Type B pancreatic cell (in vitro differentiated cells): ENCODE measurements at regions not wholly inside any gene's neighbourhood (a gene's known extent, or its start where the extent isn't known, plus 50 kb on each side); places are given as distances from the start of the nearest gene placed in this dataset.

Experiments
- DNase-seq: peaks from one replicate; pipeline ENCODE4 v3.0.0; 2021; ENCODE audit warnings: mixed read lengths; ENCODE audit not compliant: unreplicated experiment; ENCODE audit errors: extremely low spot score
- H3K27ac Mint-ChIP-seq: 2 replicates; pipeline ENCODE4 v1.8.0; 2021; ENCODE audit warnings: mild to moderate bottlenecking, mixed read lengths
- H3K27me3 Mint-ChIP-seq: 2 replicates; pipeline ENCODE4 v1.8.0; 2021; ENCODE audit warnings: mixed read lengths
- H3K36me3 Mint-ChIP-seq: 2 replicates; pipeline ENCODE4 v1.8.0; 2021; ENCODE audit warnings: mixed read lengths
- H3K4me1 Mint-ChIP-seq: one replicate; pipeline ENCODE4 v1.8.0; 2021; ENCODE audit warnings: mixed read lengths; ENCODE audit not compliant: unreplicated experiment
- H3K4me3 Mint-ChIP-seq: 2 replicates; pipeline ENCODE4 v1.8.0; 2021; ENCODE audit warnings: mild to moderate bottlenecking, mixed read lengths
- H3K9me3 Mint-ChIP-seq: 2 replicates; pipeline ENCODE4 v1.8.0; 2021; ENCODE audit warnings: mixed read lengths
- TF ChIP-seq, protein P1 (sequence below): fragments of 200-600 bp; sonication (generic); conservative IDR thresholded peaks from 2 replicates; pipeline ENCODE4 v1.5.0; 2021; ENCODE audit warnings: antibody characterized with exemption, mild to moderate bottlenecking

DNA sequence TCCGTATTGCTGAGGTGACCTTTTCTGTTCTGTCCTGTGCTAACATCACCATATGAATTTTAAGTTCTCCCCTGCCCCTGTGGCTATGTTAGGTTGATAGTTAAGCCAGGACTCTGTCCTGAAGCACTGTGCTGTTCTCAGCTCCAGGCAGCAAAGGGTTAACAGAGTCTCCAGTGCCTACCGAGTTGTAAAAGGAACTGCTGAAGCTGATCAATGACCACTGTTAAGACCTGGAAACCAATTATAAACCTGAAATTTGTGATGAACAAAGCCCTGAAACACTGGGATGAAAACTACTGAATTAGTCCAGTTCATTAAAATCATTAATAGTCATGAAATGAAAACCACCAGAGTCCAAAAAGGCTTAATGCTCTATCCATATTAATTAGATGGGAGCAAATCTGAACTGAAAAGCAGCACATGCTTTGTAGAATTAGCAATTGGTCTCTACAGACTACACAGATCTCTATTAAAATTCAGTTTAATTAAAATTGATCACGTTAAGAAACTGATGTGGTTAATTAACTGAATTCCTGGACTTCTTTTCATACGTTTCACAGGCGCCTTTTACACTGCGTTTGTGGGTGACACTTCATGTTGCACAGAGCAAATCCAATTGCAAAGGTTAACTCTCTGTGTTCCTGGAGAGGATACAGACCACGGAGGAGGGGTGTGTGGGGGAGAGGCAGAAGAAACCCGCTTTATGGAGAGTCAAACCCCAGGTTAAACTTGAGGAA, 188.5 kb upstream of the MPPED2 start:
- DNase-seq, result no peak
- peaks cover 4% of the 10 kb centered on the region for H3K36me3 Mint-ChIP-seq

GRCh38 chr11:30772908-30773307, 186.8 kb upstream of the MPPED2 start:
- DNase-seq, result no peak
- H3K9me3 Mint-ChIP-seq, result no peaks in the 10 kb centered on the region

More for the DNA sequence above, 188.5 kb upstream of the MPPED2 start:
- Mint-ChIP-seq H3K27me3 (no peaks in the 10 kb centered on the region), H3K9me3 (no peaks in the 10 kb centered on the region), H3K4me1 (peaks cover 24% of the 10 kb centered on the region), H3K27ac (no peak overlapping the region), H3K4me3 (peak overlapping the region; percentile 29)
- TF ChIP-seq, protein P1, sequence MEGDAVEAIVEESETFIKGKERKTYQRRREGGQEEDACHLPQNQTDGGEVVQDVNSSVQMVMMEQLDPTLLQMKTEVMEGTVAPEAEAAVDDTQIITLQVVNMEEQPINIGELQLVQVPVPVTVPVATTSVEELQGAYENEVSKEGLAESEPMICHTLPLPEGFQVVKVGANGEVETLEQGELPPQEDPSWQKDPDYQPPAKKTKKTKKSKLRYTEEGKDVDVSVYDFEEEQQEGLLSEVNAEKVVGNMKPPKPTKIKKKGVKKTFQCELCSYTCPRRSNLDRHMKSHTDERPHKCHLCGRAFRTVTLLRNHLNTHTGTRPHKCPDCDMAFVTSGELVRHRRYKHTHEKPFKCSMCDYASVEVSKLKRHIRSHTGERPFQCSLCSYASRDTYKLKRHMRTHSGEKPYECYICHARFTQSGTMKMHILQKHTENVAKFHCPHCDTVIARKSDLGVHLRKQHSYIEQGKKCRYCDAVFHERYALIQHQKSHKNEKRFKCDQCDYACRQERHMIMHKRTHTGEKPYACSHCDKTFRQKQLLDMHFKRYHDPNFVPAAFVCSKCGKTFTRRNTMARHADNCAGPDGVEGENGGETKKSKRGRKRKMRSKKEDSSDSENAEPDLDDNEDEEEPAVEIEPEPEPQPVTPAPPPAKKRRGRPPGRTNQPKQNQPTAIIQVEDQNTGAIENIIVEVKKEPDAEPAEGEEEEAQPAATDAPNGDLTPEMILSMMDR, result no peak

GRCh38 chr11:30763951-30764350, 177.8 kb upstream of the MPPED2 start:
- Mint-ChIP-seq H3K4me1 (peaks cover 8% of the 10 kb centered on the region), H3K9me3 (peaks cover 4% of the 10 kb centered on the region), H3K27ac (no peak overlapping the region), H3K4me3 (no peak overlapping the region), H3K27me3 (no peaks in the 10 kb centered on the region), H3K36me3 (no peaks in the 10 kb centered on the region)
- no peak for DNase-seq
- TF ChIP-seq, protein P1, result no peak

More at GRCh38 chr11:30772908-30773307, 186.8 kb upstream of the MPPED2 start:
- H3K4me1 Mint-ChIP-seq, result peaks cover 24% of the 10 kb centered on the region
- no peaks in the 10 kb centered on the region for H3K36me3 Mint-ChIP-seq
- H3K27ac Mint-ChIP-seq, result no peak overlapping the region
- TF ChIP-seq, protein P1, result no peak
- H3K27me3 Mint-ChIP-seq, result no peaks in the 10 kb centered on the region
- H3K4me3 Mint-ChIP-seq, result no peak overlapping the region

DNA sequence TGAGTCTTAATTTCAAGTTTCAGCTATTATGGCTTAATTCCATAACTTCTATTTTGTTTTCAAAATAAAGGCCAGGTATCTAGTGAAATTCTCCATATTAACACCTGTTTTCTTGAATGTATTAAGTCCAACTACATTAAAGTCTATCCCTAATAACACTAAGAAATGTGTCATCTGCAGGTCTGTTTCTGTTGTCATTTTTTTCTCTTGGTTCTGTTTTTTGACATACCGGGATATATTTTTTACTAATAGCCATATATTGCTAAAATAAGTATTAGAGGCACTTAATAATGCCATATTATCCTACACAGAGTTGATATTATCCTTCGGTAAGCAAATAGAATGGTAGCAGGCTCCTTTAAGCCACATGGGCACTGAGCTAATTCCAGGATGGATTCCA, 176.0 kb upstream of the MPPED2 start:
- peaks cover 19% of the 10 kb centered on the region for H3K4me1 Mint-ChIP-seq
- H3K9me3 Mint-ChIP-seq, result peaks cover 4% of the 10 kb centered on the region
- peaks cover 3% of the 10 kb centered on the region for H3K27me3 Mint-ChIP-seq
- no peak for DNase-seq
- no peak overlapping the region for H3K27ac Mint-ChIP-seq
- no peaks in the 10 kb centered on the region for H3K36me3 Mint-ChIP-seq
- no peak overlapping the region for H3K4me3 Mint-ChIP-seq
- TF ChIP-seq, protein P1, result no peak

- H3K27ac Mint-ChIP-seq, result no peak overlapping the region
- H3K9me3 Mint-ChIP-seq, result peaks cover 4% of the 10 kb centered on the region
- no peak overlapping the region for H3K4me3 Mint-ChIP-seq
- DNase-seq, result no peak
- peaks cover 3% of the 10 kb centered on the region for H3K27me3 Mint-ChIP-seq
- TF ChIP-seq, protein P1, result no peak
- peaks cover 19% of the 10 kb centered on the region for H3K4me1 Mint-ChIP-seq
- no peaks in the 10 kb centered on the region for H3K36me3 Mint-ChIP-seq
These were observed 174.2 kb upstream of the MPPED2 start for GRCh38 chr11:30760345-30760744.
